ENCODE measurements at regions not wholly inside any gene's neighbourhood (a gene's known extent, or its start where the extent isn't known, plus 50 kb on each side); places are given as distances from the start of the nearest gene placed in this dataset.

- Mint-ChIP-seq H3K4me1 (peaks cover 51% of the 10 kb centered on the region), H3K27ac (no peak overlapping the region), H3K36me3 (no peaks in the 10 kb centered on the region), H3K4me3 (no peak overlapping the region), H3K27me3 (ENCODE audit: low read depth) (no peaks in the 10 kb centered on the region), H3K9me3 (no peaks in the 10 kb centered on the region)
- no peak for TF ChIP-seq CTCF (IDR thresholded peaks at IDR 0.05; ENCODE audit: unreplicated experiment)
- DNase-seq (ENCODE audit: low spot score in 2 of 2, unreplicated experiment in 2 of 2): no peak
Measured at GRCh38 chr9:16247188-16247875, 623.1 kb downstream of the BNC2 start.

- H3K4me3 Mint-ChIP-seq: no peak overlapping the region
- no peaks in the 10 kb centered on the region for H3K9me3 Mint-ChIP-seq
- TF ChIP-seq CTCF (IDR thresholded peaks at IDR 0.05; ENCODE audit: unreplicated experiment): no peak
- no peak for DNase-seq (ENCODE audit: low spot score in 2 of 2, unreplicated experiment in 2 of 2)
- no peak overlapping the region for H3K27ac Mint-ChIP-seq
- no peaks in the 10 kb centered on the region for H3K36me3 Mint-ChIP-seq
- peaks cover 54% of the 10 kb centered on the region for H3K4me1 Mint-ChIP-seq
- H3K27me3 Mint-ChIP-seq (ENCODE audit: low read depth): no peaks in the 10 kb centered on the region
Measured at GRCh38 chr9:16248822-16249221, 621.6 kb downstream of the BNC2 start.

- H3K27me3 Mint-ChIP-seq (ENCODE audit: low read depth): no peaks in the 10 kb centered on the region
- H3K9me3 Mint-ChIP-seq: no peaks in the 10 kb centered on the region
- no peak overlapping the region for H3K4me3 Mint-ChIP-seq
- H3K4me1 Mint-ChIP-seq: peaks cover 52% of the 10 kb centered on the region
- H3K36me3 Mint-ChIP-seq: no peaks in the 10 kb centered on the region
- H3K27ac Mint-ChIP-seq: peak overlapping the region; percentile 97
- no peak for DNase-seq (ENCODE audit: low spot score in 2 of 2, unreplicated experiment in 2 of 2)
- no peak for TF ChIP-seq CTCF (IDR thresholded peaks at IDR 0.05; ENCODE audit: unreplicated experiment)
Measured at GRCh38 chr9:16252616-16253015, 617.9 kb downstream of the BNC2 start.

- Mint-ChIP-seq H3K36me3 (no peaks in the 10 kb centered on the region), H3K27ac (no peak overlapping the region), H3K9me3 (no peaks in the 10 kb centered on the region), H3K27me3 (ENCODE audit: low read depth) (no peaks in the 10 kb centered on the region), H3K4me1 (peaks cover 51% of the 10 kb centered on the region), H3K4me3 (no peak overlapping the region)
- no peak for DNase-seq (ENCODE audit: low spot score in 2 of 2, unreplicated experiment in 2 of 2)
- TF ChIP-seq CTCF (IDR thresholded peaks at IDR 0.05; ENCODE audit: unreplicated experiment): no peak
Measured at GRCh38 chr9:16254674-16255073, 615.8 kb downstream of the BNC2 start.

- H3K27me3 Mint-ChIP-seq (ENCODE audit: low read depth): no peaks in the 10 kb centered on the region
- DNase-seq (ENCODE audit: low spot score in 2 of 2, unreplicated experiment in 2 of 2): no peak
Measured at GRCh38 chr9:16255217-16255616, 615.3 kb downstream of the BNC2 start.

More at GRCh38 chr9:16255217-16255616, 615.3 kb downstream of the BNC2 start:
- Mint-ChIP-seq H3K4me1 (peaks cover 49% of the 10 kb centered on the region), H3K4me3 (no peak overlapping the region), H3K9me3 (no peaks in the 10 kb centered on the region), H3K27ac (no peak overlapping the region), H3K36me3 (no peaks in the 10 kb centered on the region)
- TF ChIP-seq CTCF (IDR thresholded peaks at IDR 0.05; ENCODE audit: unreplicated experiment): no peak

Measured in mesothelial cell of epicardium (in vitro differentiated cells).